ENCODE measurements at regions not wholly inside any gene's neighbourhood (a gene's known extent, or its start where the extent isn't known, plus 50 kb on each side); places are given as distances from the start of the nearest gene placed in this dataset.

DNA sequence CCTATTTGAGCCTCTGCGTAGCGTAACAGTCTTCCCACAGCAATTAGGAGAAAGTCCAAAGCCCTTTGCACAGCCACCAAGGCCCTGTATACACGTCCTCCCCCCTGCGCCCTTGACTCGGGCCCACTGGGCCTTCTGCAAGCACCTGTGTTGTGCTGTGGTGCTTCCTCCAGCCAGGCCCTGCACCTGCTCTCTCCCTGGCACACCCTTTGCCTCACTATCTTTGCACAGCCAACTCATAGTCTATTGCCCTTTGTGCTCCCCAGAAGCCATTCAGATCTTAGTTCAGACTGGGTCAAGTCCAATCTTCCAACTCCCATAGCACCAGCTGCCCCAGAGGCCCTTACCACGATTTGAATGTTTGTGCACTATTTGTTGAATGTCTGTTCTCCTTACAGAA, 271.6 kb upstream of the MGAT5 start:
- Histone ChIP-seq H3K4me1 (ENCODE audit: insufficient read depth, low read length, poor library complexity, severe bottlenecking) (no peaks in the 10 kb centered on the region), H3K9ac (ENCODE audit: low read depth, low read length, poor library complexity, severe bottlenecking) (no peak overlapping the region), H3K79me2 (ENCODE audit: insufficient read depth, low read length) (no peaks in the 10 kb centered on the region), H3K27me3 (ENCODE audit: insufficient read depth, low read length, poor library complexity, severe bottlenecking) (no peaks in the 10 kb centered on the region), H2AFZ (ENCODE audit: low read length) (no peak overlapping the region), H3K36me3 (ENCODE audit: insufficient read depth, low read length) (no peaks in the 10 kb centered on the region), H3K9me2 (replicated peaks; ENCODE audit: low read depth, low read length) (no peaks in the 10 kb centered on the region), H3K9me3 (ENCODE audit: insufficient read depth, low read depth, low read length) (no peaks in the 10 kb centered on the region), H3K4me2 (ENCODE audit: low read depth, low read length, poor library complexity, severe bottlenecking) (no peak overlapping the region), H4K20me1 (ENCODE audit: insufficient read depth, low read length, poor library complexity, severe bottlenecking) (no peaks in the 10 kb centered on the region), H3F3A (ENCODE audit: low read depth) (no peaks in the 10 kb centered on the region), H3K4me3 (ENCODE audit: low read length, poor library complexity, severe bottlenecking) (no peak overlapping the region)
- TF ChIP-seq, protein P1, sequence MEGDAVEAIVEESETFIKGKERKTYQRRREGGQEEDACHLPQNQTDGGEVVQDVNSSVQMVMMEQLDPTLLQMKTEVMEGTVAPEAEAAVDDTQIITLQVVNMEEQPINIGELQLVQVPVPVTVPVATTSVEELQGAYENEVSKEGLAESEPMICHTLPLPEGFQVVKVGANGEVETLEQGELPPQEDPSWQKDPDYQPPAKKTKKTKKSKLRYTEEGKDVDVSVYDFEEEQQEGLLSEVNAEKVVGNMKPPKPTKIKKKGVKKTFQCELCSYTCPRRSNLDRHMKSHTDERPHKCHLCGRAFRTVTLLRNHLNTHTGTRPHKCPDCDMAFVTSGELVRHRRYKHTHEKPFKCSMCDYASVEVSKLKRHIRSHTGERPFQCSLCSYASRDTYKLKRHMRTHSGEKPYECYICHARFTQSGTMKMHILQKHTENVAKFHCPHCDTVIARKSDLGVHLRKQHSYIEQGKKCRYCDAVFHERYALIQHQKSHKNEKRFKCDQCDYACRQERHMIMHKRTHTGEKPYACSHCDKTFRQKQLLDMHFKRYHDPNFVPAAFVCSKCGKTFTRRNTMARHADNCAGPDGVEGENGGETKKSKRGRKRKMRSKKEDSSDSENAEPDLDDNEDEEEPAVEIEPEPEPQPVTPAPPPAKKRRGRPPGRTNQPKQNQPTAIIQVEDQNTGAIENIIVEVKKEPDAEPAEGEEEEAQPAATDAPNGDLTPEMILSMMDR (conservative IDR thresholded peaks at IDR 0.05; ENCODE audit: low read length), result no peak
- no peak for TF ChIP-seq EZH2phosphoT487 (IDR thresholded peaks at IDR 0.05; ENCODE audit: borderline replicate concordance)

DNA sequence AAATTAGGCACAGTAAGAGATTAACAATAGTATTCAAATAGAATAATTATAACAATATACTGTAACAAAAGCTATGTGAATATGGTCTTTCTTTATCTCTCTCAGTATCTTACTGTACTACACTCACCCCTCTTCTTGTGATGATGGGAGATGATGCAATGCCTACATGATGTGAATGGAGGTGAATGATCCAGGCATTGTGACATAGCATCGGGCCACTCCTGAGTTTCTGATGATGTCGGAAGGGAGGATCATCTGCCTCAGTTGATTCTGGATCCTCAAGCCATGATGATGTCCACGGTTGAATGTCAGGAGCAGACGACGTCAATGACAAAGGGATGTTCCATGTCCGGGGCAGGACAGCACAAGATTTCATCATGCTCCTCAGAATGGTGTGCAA, 268.3 kb upstream of the MGAT5 start:
- H3F3A ChIP-seq (ENCODE audit: low read depth), result no peaks in the 10 kb centered on the region
- no peaks in the 10 kb centered on the region for H3K9me3 ChIP-seq (ENCODE audit: insufficient read depth, low read depth, low read length)
- no peak overlapping the region for H3K4me3 ChIP-seq (ENCODE audit: low read length, poor library complexity, severe bottlenecking)
- no peak overlapping the region for H3K9ac ChIP-seq (ENCODE audit: low read depth, low read length, poor library complexity, severe bottlenecking)
- H3K27me3 ChIP-seq (ENCODE audit: insufficient read depth, low read length, poor library complexity, severe bottlenecking), result no peaks in the 10 kb centered on the region
- H3K4me1 ChIP-seq (ENCODE audit: insufficient read depth, low read length, poor library complexity, severe bottlenecking), result no peaks in the 10 kb centered on the region
- H2AFZ ChIP-seq (ENCODE audit: low read length), result no peak overlapping the region
- H3K79me2 ChIP-seq (ENCODE audit: insufficient read depth, low read length), result no peaks in the 10 kb centered on the region
- no peaks in the 10 kb centered on the region for H3K9me2 ChIP-seq (replicated peaks; ENCODE audit: low read depth, low read length)
- H3K36me3 ChIP-seq (ENCODE audit: insufficient read depth, low read length), result no peaks in the 10 kb centered on the region
- no peaks in the 10 kb centered on the region for H4K20me1 ChIP-seq (ENCODE audit: insufficient read depth, low read length, poor library complexity, severe bottlenecking)
- H3K4me2 ChIP-seq (ENCODE audit: low read depth, low read length, poor library complexity, severe bottlenecking), result no peak overlapping the region
- TF ChIP-seq EZH2phosphoT487 (IDR thresholded peaks at IDR 0.05; ENCODE audit: borderline replicate concordance), result no peak
- TF ChIP-seq, protein P1 (conservative IDR thresholded peaks at IDR 0.05; ENCODE audit: low read length), result no peak

DNA sequence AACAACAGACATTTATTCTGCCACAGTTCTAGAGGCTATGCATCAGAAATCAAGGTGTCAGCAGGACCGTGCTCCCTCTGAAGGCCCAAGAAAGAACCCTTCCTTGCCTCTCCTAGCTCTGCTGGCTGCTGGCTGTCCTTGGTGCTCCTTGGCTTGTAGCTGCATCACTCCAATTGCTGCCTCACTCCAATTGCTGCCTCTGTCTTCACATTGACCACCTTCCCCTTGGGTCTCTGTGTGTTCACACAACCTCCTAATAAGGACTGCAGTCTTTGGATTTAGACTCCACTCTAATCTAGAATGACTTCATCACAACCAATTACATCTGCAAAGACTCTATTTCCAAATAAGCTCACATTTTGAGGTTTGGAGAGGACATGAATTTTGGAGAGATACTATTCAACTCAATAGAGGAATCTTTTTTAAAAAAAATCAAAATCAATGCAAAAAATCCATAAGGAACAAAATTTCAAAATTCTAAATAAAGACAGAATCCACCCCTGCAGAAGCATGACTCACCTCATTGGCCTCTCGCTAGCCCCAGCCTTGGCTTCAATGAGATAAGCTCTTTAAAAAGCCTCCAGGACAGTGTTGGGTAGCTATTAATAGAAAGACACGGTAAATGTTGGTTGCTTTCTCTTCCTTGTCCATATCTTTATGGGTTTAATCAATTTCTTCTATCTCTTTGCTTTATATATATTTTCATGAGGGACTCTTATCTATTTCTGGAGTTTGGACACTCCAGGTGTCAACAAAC, 267.6 kb upstream of the MGAT5 start:
- no peaks in the 10 kb centered on the region for H3F3A ChIP-seq (ENCODE audit: low read depth)
- H3K27me3 ChIP-seq (ENCODE audit: insufficient read depth, low read length, poor library complexity, severe bottlenecking), result no peaks in the 10 kb centered on the region
- no peak overlapping the region for H3K4me2 ChIP-seq (ENCODE audit: low read depth, low read length, poor library complexity, severe bottlenecking)
- no peak for TF ChIP-seq EZH2phosphoT487 (IDR thresholded peaks at IDR 0.05; ENCODE audit: borderline replicate concordance)
- TF ChIP-seq, protein P1 (conservative IDR thresholded peaks at IDR 0.05; ENCODE audit: low read length), result no peak
- H3K4me1 ChIP-seq (ENCODE audit: insufficient read depth, low read length, poor library complexity, severe bottlenecking), result no peaks in the 10 kb centered on the region
- H3K9me3 ChIP-seq (ENCODE audit: insufficient read depth, low read depth, low read length), result no peaks in the 10 kb centered on the region
- no peaks in the 10 kb centered on the region for H3K36me3 ChIP-seq (ENCODE audit: insufficient read depth, low read length)
- no peaks in the 10 kb centered on the region for H3K9me2 ChIP-seq (replicated peaks; ENCODE audit: low read depth, low read length)
- H3K4me3 ChIP-seq (ENCODE audit: low read length, poor library complexity, severe bottlenecking), result no peak overlapping the region
- no peak overlapping the region for H3K9ac ChIP-seq (ENCODE audit: low read depth, low read length, poor library complexity, severe bottlenecking)
- H3K79me2 ChIP-seq (ENCODE audit: insufficient read depth, low read length), result no peaks in the 10 kb centered on the region
- no peaks in the 10 kb centered on the region for H4K20me1 ChIP-seq (ENCODE audit: insufficient read depth, low read length, poor library complexity, severe bottlenecking)
- no peak overlapping the region for H2AFZ ChIP-seq (ENCODE audit: low read length)

All from Loucy (cell line).